Spleen (tissue), 11 donors: ENCODE measurements at regions not wholly inside any gene's neighbourhood (a gene's known extent, or its start where the extent isn't known, plus 50 kb on each side); places are given as distances from the start of the nearest gene placed in this dataset.
"Not testable (repeated sequence)": the region's sequence is repeated elsewhere in the genome, so short reads cannot be mapped to it uniquely, and the experiment has no call there.

Source experiments
- DNase-seq: peaks from one replicate; pipeline ENCODE4 v3.0.0-alpha.2; 2020
- H3K27ac ChIP-seq, 8 donors: fragments of 200-600 bp; sonication (generic) in 7 of 8; 1 replicate in 4 of 8; 2 replicates in 4 of 8; pipeline versions ENCODE4 v1.5.0 to v1.8.0; 2016 to 2021; ENCODE audit warnings: inconsistent platforms in 4 of 8, mild to moderate bottlenecking in 4 of 8, moderate library complexity in 1 of 8
- H3K27me3 ChIP-seq, 7 donors: fragments of 200-600 bp; sonication (generic) in 6 of 7; replicated peaks in 1 of 7; 1 replicate in 4 of 7; 2 replicates in 3 of 7; pipeline versions ENCODE4 v1.5.0 to v1.8.0; 2016 to 2021; ENCODE audit warnings: inconsistent platforms in 3 of 7, mild to moderate bottlenecking in 1 of 7
- H3K36me3 ChIP-seq, 6 donors: fragments of 200-600 bp; sonication (generic) in 5 of 6; 1 replicate in 4 of 6; 2 replicates in 2 of 6; pipeline versions ENCODE4 v1.5.0 to v1.8.0; 2016 to 2021; ENCODE audit warnings: inconsistent platforms in 2 of 6
- H3K4me1 ChIP-seq, 6 donors: fragments of 200-600 bp; sonication (generic) in 5 of 6; 1 replicate in 3 of 6; 2 replicates in 3 of 6; pipeline versions ENCODE4 v1.5.0 to v1.8.0; 2016 to 2021; ENCODE audit warnings: inconsistent platforms in 3 of 6
- H3K4me3 ChIP-seq, 8 donors: fragments of 200-600 bp; sonication (generic) in 7 of 8; 1 replicate in 4 of 8; 2 replicates in 4 of 8; pipeline versions ENCODE4 v1.5.0 to v1.8.0; 2016 to 2021; ENCODE audit warnings: inconsistent platforms in 4 of 8, mild to moderate bottlenecking in 4 of 8, moderate library complexity in 2 of 8
- H3K9me3 ChIP-seq, 8 donors: fragments of 200-600 bp; sonication (generic) in 7 of 8; 1 replicate in 4 of 8; 2 replicates in 4 of 8; pipeline versions ENCODE4 v1.5.0 to v1.8.0; 2016 to 2021; ENCODE audit warnings: inconsistent platforms in 4 of 8
- CTCF ChIP-seq, 11 experiments: fragments of 200-600 bp in 7 of 11; fragments of 450-650 bp in 4 of 11; sonication (generic) in 4 of 11; IDR thresholded peaks in 8 of 11; conservative IDR thresholded peaks in 3 of 11; 1 replicate in 7 of 11; 2 replicates in 4 of 11; pipeline versions ENCODE4 v1.4.0 to v1.8.0; 2016 to 2021; ENCODE audit warnings: antibody characterized with exemption in 11 of 11, inconsistent platforms in 4 of 11, mild to moderate bottlenecking in 1 of 11
- POLR2A ChIP-seq, 3 donors: fragments of 450-650 bp; IDR thresholded peaks; one replicate each; pipeline ENCODE4 v1.5.1; 2017; ENCODE audit warnings: antibody characterized with exemption in 3 of 3, mild to moderate bottlenecking in 1 of 3
- POLR2AphosphoS5 ChIP-seq, 3 donors: sonication (generic); formaldehyde crosslinking; IDR thresholded peaks; one replicate each; pipeline ENCODE4 v1.5.1; 2017; ENCODE audit warnings: antibody characterized with exemption in 3 of 3
- WGBS, 5 donors: extraction: QIAGEN DNeasy Blood & Tissue Kit in 3 of 5; methylation state at CpG; one replicate each; pipeline versions ENCODE4 v1.1.5 to v1.1.7; 2013 to 2018; 5-methylcytosine and 5-hydroxymethylcytosine counted together
- intact Hi-C: fragments of 100-400 bp; cut with DNase I; formaldehyde crosslinking; loops from one replicate; pipeline ENCODE4 v1.15.0; 2023; ENCODE audit warnings: low total_unique reads
- donor health status: healthy with polysubstance abuse.
- donor health status: DM: no; HTN: no; CAD: no; lungs with moderate emphysema.
- donor health status: DM: no; HTN: no; CAD: no.
- donor health status: Bipolar disorder and iron deficiency.
- donor health status: healthy.
- donor health status: DM: no; HTN: no; CAD: no.
- donor health status: DM: yes; HTN: yes; CAD: no.

GRCh38 chr5:27130587-27130986 is 92.2 kb upstream of the CDH9 start:
- Histone ChIP-seq H3K27me3 (no peaks in the 10 kb centered on the region), H3K4me1 (no peaks in the 10 kb centered on the region), H3K27ac (no peak overlapping the region), H3K36me3 (no peaks in the 10 kb centered on the region), H3K9me3 (no peaks in the 10 kb centered on the region), H3K4me3 (no peak overlapping the region)
- TF ChIP-seq CTCF (IDR thresholded peaks at IDR 0.05 in 8 of 11, conservative IDR thresholded peaks at IDR 0.05 in 3 of 11) (no peak), POLR2A (IDR thresholded peaks at IDR 0.05) (no peak), POLR2AphosphoS5 (IDR thresholded peaks at IDR 0.05) (no peak)
- no peak for DNase-seq
- WGBS, 5 donors = 66 to 85% (median 79%) methylated on average over 1 of the region's 1 CpG
- intact Hi-C loops = no loop called here

GRCh38 chr5:27129926-27130325 is 91.5 kb upstream of the CDH9 start:
- H3K36me3 ChIP-seq = no peaks in the 10 kb centered on the region
- H3K4me3 ChIP-seq = no peak overlapping the region
- H3K27ac ChIP-seq = no peak overlapping the region
- DNase-seq = no peak
- intact Hi-C loops = no loop called here
- no peaks in the 10 kb centered on the region for H3K4me1 ChIP-seq
- no peaks in the 10 kb centered on the region for H3K9me3 ChIP-seq
- no peak for TF ChIP-seq POLR2A (IDR thresholded peaks at IDR 0.05)
- no peak for TF ChIP-seq CTCF (IDR thresholded peaks at IDR 0.05 in 8 of 11, conservative IDR thresholded peaks at IDR 0.05 in 3 of 11)
- no peak for TF ChIP-seq POLR2AphosphoS5 (IDR thresholded peaks at IDR 0.05)
- 84 to 100% (median 87%) methylated on average over 1 of the region's 1 CpG for WGBS, 5 donors
- H3K27me3 ChIP-seq = no peaks in the 10 kb centered on the region

- Histone ChIP-seq H3K4me1 (no peaks in the 10 kb centered on the region), H3K27ac (no peak overlapping the region), H3K9me3 (peaks cover 0 to 12% (median 7%) of the 10 kb centered on the region in 8 donors), H3K4me3 (no peak overlapping the region), H3K27me3 (no peaks in the 10 kb centered on the region), H3K36me3 (no peaks in the 10 kb centered on the region)
- DNase-seq = no peak
- 87 to 98% (median 92%) methylated on average over 2 of the region's 2 CpGs for WGBS, 5 donors
- TF ChIP-seq POLR2AphosphoS5 (IDR thresholded peaks at IDR 0.05) (no peak), CTCF (IDR thresholded peaks at IDR 0.05 in 8 of 11, conservative IDR thresholded peaks at IDR 0.05 in 3 of 11) (no peak)
- intact Hi-C loops = no loop called here
Observed at GRCh38 chr5:27125856-27126255, 87.5 kb upstream of the CDH9 start.

- Histone ChIP-seq H3K4me1 (no peaks in the 10 kb centered on the region), H3K36me3 (no peaks in the 10 kb centered on the region), H3K27me3 (no peaks in the 10 kb centered on the region), H3K27ac (no peak overlapping the region), H3K4me3 (no peak overlapping the region), H3K9me3 (peaks cover 0 to 24% (median 20%) of the 10 kb centered on the region in 8 donors)
- DNase-seq = no peak
- intact Hi-C loops = no loop called here
- WGBS, 5 donors = 19 to 34% (median 32%) methylated on average over 3 of the region's 3 CpGs
- TF ChIP-seq CTCF (IDR thresholded peaks at IDR 0.05 in 8 of 11, conservative IDR thresholded peaks at IDR 0.05 in 3 of 11) (no peak), POLR2A (IDR thresholded peaks at IDR 0.05) (no peak), POLR2AphosphoS5 (IDR thresholded peaks at IDR 0.05) (no peak)
Observed at GRCh38 chr5:27124590-27124989, 86.2 kb upstream of the CDH9 start.

- H3K4me1 ChIP-seq, H3K27me3 ChIP-seq, intact Hi-C loops, H3K4me3 ChIP-seq, H3K27ac ChIP-seq, DNase-seq, H3K36me3 ChIP-seq: not testable (repeated sequence)
- 93 to 96% (median 94%) methylated on average over 19 to 38 of the region's 38 CpGs for WGBS, 5 donors
- peaks cover 0 to 29% (median 23%) of the 10 kb centered on the region in 8 donors for H3K9me3 ChIP-seq
Observed at GRCh38 chr5:27119736-27120321, 81.4 kb upstream of the CDH9 start.
